ENCODE measurements at regions not wholly inside any gene's neighbourhood (a gene's known extent, or its start where the extent isn't known, plus 50 kb on each side); places are given as distances from the start of the nearest gene placed in this dataset.
"Not testable (repeated sequence)": the region's sequence is repeated elsewhere in the genome, so short reads cannot be mapped to it uniquely, and the experiment has no call there.

DNA sequence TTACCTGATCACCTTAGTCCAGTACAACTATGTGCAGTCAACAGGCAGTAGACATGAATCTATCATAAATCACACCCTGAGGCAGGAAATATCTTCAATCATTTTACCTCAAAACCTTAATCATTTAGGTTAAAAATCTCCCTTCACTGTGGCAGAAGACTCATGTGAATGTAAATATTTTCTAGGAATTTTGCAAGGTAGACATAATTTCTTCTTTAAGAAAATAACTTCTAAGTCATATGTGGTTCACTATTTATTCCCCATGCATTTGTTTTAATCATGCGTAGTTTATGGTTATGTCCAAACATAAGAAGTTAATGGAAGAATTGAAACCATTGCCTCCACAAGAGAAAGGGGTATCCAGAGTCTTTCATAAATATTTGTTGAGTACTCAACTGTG is 97.0 kb downstream of the HMHB1 start:
- Histone ChIP-seq H3K4me3 (ENCODE audit: low read length) (no peak overlapping the region), H3K27me3 (ENCODE audit: insufficient read depth, low read length) (no peaks in the 10 kb centered on the region), H3K9me3 (ENCODE audit: insufficient read depth, low read depth, low read length) (no peaks in the 10 kb centered on the region), H3K4me1 (ENCODE audit: insufficient read depth, low read length) (no peaks in the 10 kb centered on the region), H3K27ac (ENCODE audit: low read depth, low read length) (no peak overlapping the region), H3K9ac (ENCODE audit: low read depth, low read length) (no peak overlapping the region), H3K36me3 (ENCODE audit: insufficient read depth, low read length) (no peaks in the 10 kb centered on the region)
- WGBS: 100% methylated on average over 1 of the region's 1 CpG

- H3K9me3 ChIP-seq (ENCODE audit: insufficient read depth, low read depth, low read length): no peaks in the 10 kb centered on the region
- 92% methylated on average over 1 of the region's 1 CpG for WGBS
- no peak overlapping the region for H3K27ac ChIP-seq (ENCODE audit: low read depth, low read length)
- H3K9ac ChIP-seq (ENCODE audit: low read depth, low read length): no peak overlapping the region
- H3K36me3 ChIP-seq (ENCODE audit: insufficient read depth, low read length): no peaks in the 10 kb centered on the region
- no peaks in the 10 kb centered on the region for H3K27me3 ChIP-seq (ENCODE audit: insufficient read depth, low read length)
- H3K4me3 ChIP-seq (ENCODE audit: low read length): no peak overlapping the region
- no peaks in the 10 kb centered on the region for H3K4me1 ChIP-seq (ENCODE audit: insufficient read depth, low read length)
Measured at GRCh38 chr5:143913008-143913752, 101.2 kb downstream of the HMHB1 start.

- no CpG with 5 or more reads among the region's 1 CpG for WGBS
Measured at GRCh38 chr5:143914756-143915155, 102.8 kb downstream of the HMHB1 start.

GRCh38 chr5:143916451-143916850 is 104.5 kb downstream of the HMHB1 start:
- 93% methylated on average over 2 of the region's 2 CpGs for WGBS
- H3K27ac ChIP-seq (ENCODE audit: low read depth, low read length): no peak overlapping the region
- no peaks in the 10 kb centered on the region for H3K36me3 ChIP-seq (ENCODE audit: insufficient read depth, low read length)
- H3K4me3 ChIP-seq (ENCODE audit: low read length): no peak overlapping the region
- no peaks in the 10 kb centered on the region for H3K9me3 ChIP-seq (ENCODE audit: insufficient read depth, low read depth, low read length)
- no peak overlapping the region for H3K9ac ChIP-seq (ENCODE audit: low read depth, low read length)
- no peaks in the 10 kb centered on the region for H3K27me3 ChIP-seq (ENCODE audit: insufficient read depth, low read length)
- no peaks in the 10 kb centered on the region for H3K4me1 ChIP-seq (ENCODE audit: insufficient read depth, low read length)

More at GRCh38 chr5:143914756-143915155, 102.8 kb downstream of the HMHB1 start:
- H3K36me3 ChIP-seq (ENCODE audit: insufficient read depth, low read length): no peaks in the 10 kb centered on the region
- no peak overlapping the region for H3K9ac ChIP-seq (ENCODE audit: low read depth, low read length)
- H3K4me1 ChIP-seq (ENCODE audit: insufficient read depth, low read length): no peaks in the 10 kb centered on the region
- no peak overlapping the region for H3K4me3 ChIP-seq (ENCODE audit: low read length)
- H3K27me3 ChIP-seq (ENCODE audit: insufficient read depth, low read length): no peaks in the 10 kb centered on the region
- no peak overlapping the region for H3K27ac ChIP-seq (ENCODE audit: low read depth, low read length)
- H3K9me3 ChIP-seq (ENCODE audit: insufficient read depth, low read depth, low read length): no peaks in the 10 kb centered on the region

GRCh38 chr5:143918961-143919360 is 107.0 kb downstream of the HMHB1 start:
- Histone ChIP-seq H3K9ac (ENCODE audit: low read depth, low read length) (no peak overlapping the region), H3K4me3 (ENCODE audit: low read length) (no peak overlapping the region), H3K27me3 (ENCODE audit: insufficient read depth, low read length) (no peaks in the 10 kb centered on the region), H3K4me1 (ENCODE audit: insufficient read depth, low read length) (peaks cover 17% of the 10 kb centered on the region), H3K36me3 (ENCODE audit: insufficient read depth, low read length) (no peaks in the 10 kb centered on the region), H3K27ac (ENCODE audit: low read depth, low read length) (no peak overlapping the region), H3K9me3 (ENCODE audit: insufficient read depth, low read depth, low read length) (no peaks in the 10 kb centered on the region)
- WGBS: no CpG with 5 or more reads among the region's 1 CpG

- 100% methylated on average over 1 of the region's 1 CpG for WGBS
- Histone ChIP-seq H3K9me3 (ENCODE audit: insufficient read depth, low read depth, low read length) (no peaks in the 10 kb centered on the region), H3K9ac (ENCODE audit: low read depth, low read length) (no peak overlapping the region), H3K4me1 (ENCODE audit: insufficient read depth, low read length) (peaks cover 26% of the 10 kb centered on the region), H3K27me3 (ENCODE audit: insufficient read depth, low read length) (no peaks in the 10 kb centered on the region), H3K4me3 (ENCODE audit: low read length) (no peak overlapping the region), H3K27ac (ENCODE audit: low read depth, low read length) (no peak overlapping the region), H3K36me3 (ENCODE audit: insufficient read depth, low read length) (no peaks in the 10 kb centered on the region)
Measured at GRCh38 chr5:143920772-143921171, 108.8 kb downstream of the HMHB1 start.

DNA sequence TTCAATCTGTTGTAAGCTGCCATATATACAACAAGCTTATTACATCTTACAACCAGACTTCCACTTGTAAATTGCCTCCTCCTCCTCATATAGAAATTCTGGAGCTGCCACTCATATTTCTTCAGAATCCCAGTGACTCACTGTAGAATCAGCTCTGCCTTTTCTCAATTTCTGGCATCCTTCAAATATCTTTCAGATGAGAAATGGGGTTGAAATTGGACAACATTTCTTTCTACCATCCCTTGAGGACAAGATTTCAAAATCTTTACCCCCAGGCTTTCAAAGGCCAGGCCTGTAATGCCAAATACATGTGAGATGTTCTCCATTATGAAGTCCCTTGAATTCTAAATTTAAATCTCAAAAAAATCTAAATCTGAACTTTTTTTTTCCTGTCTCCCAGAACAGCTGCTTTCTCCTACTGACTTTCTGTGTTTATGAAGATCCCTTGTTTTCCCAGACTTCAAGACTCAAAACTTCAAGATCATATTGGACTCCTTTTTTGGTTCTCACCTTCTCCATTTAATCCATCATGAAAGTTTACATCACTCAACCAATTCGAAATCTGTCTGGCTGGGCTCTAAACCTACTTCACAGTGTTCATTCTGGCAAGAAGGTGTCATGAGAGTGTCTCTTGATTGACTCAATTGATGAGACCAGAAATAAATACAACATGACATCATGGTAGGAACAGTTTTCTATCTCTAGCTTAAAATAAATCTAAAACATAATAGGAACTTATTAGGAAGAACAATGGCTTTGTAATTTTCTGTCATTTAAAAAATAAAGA is 109.8 kb downstream of the HMHB1 start:
- no peaks in the 10 kb centered on the region for H3K27me3 ChIP-seq (ENCODE audit: insufficient read depth, low read length)
- H3K36me3 ChIP-seq (ENCODE audit: insufficient read depth, low read length): no peaks in the 10 kb centered on the region
- 100% methylated on average over 1 of the region's 1 CpG for WGBS
- no peaks in the 10 kb centered on the region for H3K9me3 ChIP-seq (ENCODE audit: insufficient read depth, low read depth, low read length)
- H3K9ac ChIP-seq (ENCODE audit: low read depth, low read length): no peak overlapping the region
- no peak overlapping the region for H3K4me3 ChIP-seq (ENCODE audit: low read length)
- H3K27ac ChIP-seq (ENCODE audit: low read depth, low read length): no peak overlapping the region
- H3K4me1 ChIP-seq (ENCODE audit: insufficient read depth, low read length): peaks cover 26% of the 10 kb centered on the region

DNA sequence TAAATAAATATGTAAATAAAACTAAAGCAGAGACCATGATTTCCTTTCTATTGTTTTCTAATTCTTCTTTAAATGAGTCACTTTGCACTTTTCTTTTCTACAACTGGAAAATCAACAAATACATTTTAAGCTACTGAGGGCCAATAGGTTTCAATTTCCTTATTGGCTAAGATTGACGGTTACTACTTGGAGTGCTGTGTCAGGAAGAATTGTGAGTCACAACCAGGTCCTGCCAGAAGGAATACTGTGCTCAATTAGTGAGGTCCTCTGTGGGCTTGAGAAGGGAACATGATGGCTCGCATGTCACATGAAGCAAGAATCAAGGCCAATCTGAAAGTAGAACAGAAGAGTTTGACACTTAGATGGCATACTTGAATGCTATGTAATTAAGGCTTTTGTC is 110.8 kb downstream of the HMHB1 start:
- Histone ChIP-seq H3K9ac (ENCODE audit: low read depth, low read length) (no peak overlapping the region), H3K36me3 (ENCODE audit: insufficient read depth, low read length) (no peaks in the 10 kb centered on the region), H3K9me3 (ENCODE audit: insufficient read depth, low read depth, low read length) (no peaks in the 10 kb centered on the region), H3K27ac (ENCODE audit: low read depth, low read length) (no peak overlapping the region), H3K27me3 (ENCODE audit: insufficient read depth, low read length) (no peaks in the 10 kb centered on the region), H3K4me3 (ENCODE audit: low read length) (no peak overlapping the region), H3K4me1 (ENCODE audit: insufficient read depth, low read length) (peaks cover 26% of the 10 kb centered on the region)
- 83% methylated on average over 2 of the region's 2 CpGs for WGBS

DNA sequence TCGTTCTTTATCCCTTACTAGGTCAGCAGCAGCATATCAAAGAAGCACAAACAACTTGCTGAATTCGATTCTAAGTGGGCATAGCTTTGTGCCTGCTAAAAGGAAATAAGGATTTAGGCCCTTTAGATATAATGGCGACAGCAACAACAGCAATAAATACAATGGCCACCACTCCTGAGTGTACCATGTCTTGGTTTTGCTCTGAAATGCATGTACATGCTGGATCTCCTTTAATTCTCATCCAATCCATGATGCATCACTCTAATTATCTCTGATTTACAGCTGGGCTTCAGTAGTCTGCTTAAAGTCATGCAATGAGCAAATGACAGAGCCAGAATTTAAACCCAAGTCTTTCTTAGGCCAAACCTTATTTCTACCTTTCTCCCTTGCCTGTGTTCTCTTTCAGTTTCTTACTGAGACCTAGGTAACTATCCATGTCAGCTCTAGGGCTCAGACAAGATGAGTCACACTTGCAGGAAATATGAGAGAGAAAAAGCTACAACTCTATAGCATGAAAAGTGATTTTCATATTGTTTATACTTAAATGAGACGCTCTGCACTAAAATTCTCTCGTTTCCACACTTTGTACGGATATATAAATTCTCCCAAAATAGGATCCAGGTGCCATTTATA is 111.8 kb downstream of the HMHB1 start:
- H3K4me3 ChIP-seq (ENCODE audit: low read length): no peak overlapping the region
- H3K4me1 ChIP-seq (ENCODE audit: insufficient read depth, low read length): peaks cover 26% of the 10 kb centered on the region
- H3K27me3 ChIP-seq (ENCODE audit: insufficient read depth, low read length): no peaks in the 10 kb centered on the region
- H3K9me3 ChIP-seq (ENCODE audit: insufficient read depth, low read depth, low read length): no peaks in the 10 kb centered on the region
- no peaks in the 10 kb centered on the region for H3K36me3 ChIP-seq (ENCODE audit: insufficient read depth, low read length)
- 92% methylated on average over 6 of the region's 6 CpGs for WGBS
- no peak overlapping the region for H3K9ac ChIP-seq (ENCODE audit: low read depth, low read length)
- peak overlapping the region; percentile 43 for H3K27ac ChIP-seq (ENCODE audit: low read depth, low read length)

- Histone ChIP-seq H3K27me3 (ENCODE audit: insufficient read depth, low read length) (no peaks in the 10 kb centered on the region), H3K9me3 (ENCODE audit: insufficient read depth, low read depth, low read length) (no peaks in the 10 kb centered on the region), H3K9ac (ENCODE audit: low read depth, low read length) (no peak overlapping the region), H3K4me1 (ENCODE audit: insufficient read depth, low read length) (peaks cover 28% of the 10 kb centered on the region), H3K4me3 (ENCODE audit: low read length) (no peak overlapping the region), H3K27ac (ENCODE audit: low read depth, low read length) (no peak overlapping the region; the same call in 1 of the 2 replicates), H3K36me3 (ENCODE audit: insufficient read depth, low read length) (no peaks in the 10 kb centered on the region)
- WGBS: 100% methylated on average over 1 of the region's 4 CpGs
Measured at GRCh38 chr5:143924311-143924978, 112.5 kb downstream of the HMHB1 start.

- WGBS: 48% methylated on average over 2 of the region's 3 CpGs
Measured at GRCh38 chr5:143924979-143925325, 113.0 kb downstream of the HMHB1 start.

More at GRCh38 chr5:143924979-143925325, 113.0 kb downstream of the HMHB1 start:
- H3K36me3 ChIP-seq (ENCODE audit: insufficient read depth, low read length); H3K4me3 ChIP-seq (ENCODE audit: low read length); H3K27me3 ChIP-seq (ENCODE audit: insufficient read depth, low read length); H3K9ac ChIP-seq (ENCODE audit: low read depth, low read length); H3K27ac ChIP-seq (ENCODE audit: low read depth, low read length); H3K9me3 ChIP-seq (ENCODE audit: insufficient read depth, low read depth, low read length): not testable (repeated sequence)
- peaks cover 34% of the 10 kb centered on the region for H3K4me1 ChIP-seq (ENCODE audit: insufficient read depth, low read length)

Data from HUES64 (cell line).